Kidney (tissue), 13 donors: ENCODE measurements at regions not wholly inside any gene's neighbourhood (a gene's known extent, or its start where the extent isn't known, plus 50 kb on each side); places are given as distances from the start of the nearest gene placed in this dataset.

Source experiments
- DNase-seq, 5 donors: peaks; one replicate each; pipeline ENCODE4 v3.0.0-alpha.2; 2013 to 2020
- FAIRE-seq: peaks from 2 replicates; lab custom pipeline; 2012; peaks lifted over from hg19 to GRCh38; lab: Jason Lieb, UNC
- H3K27ac ChIP-seq, 2 donors: one replicate each; pipeline ENCODE4 v1.7.0; 2013; ENCODE audit warnings: low read depth in 2 of 2, low read length in 2 of 2, inconsistent platforms in 1 of 2
- H3K27me3 ChIP-seq: one replicate; pipeline ENCODE4 v1.7.1; 2013; ENCODE audit warnings: low read length, inconsistent platforms; ENCODE audit not compliant: control insufficient read depth, insufficient read depth
- H3K36me3 ChIP-seq, 3 donors: one replicate each; pipeline versions ENCODE4 v1.7.0 to v1.7.1; 2013; ENCODE audit warnings: low read length in 3 of 3, control low read depth in 1 of 3, inconsistent platforms in 1 of 3; ENCODE audit not compliant: insufficient read depth in 3 of 3, control insufficient read depth in 2 of 3
- H3K4me1 ChIP-seq, 3 donors: one replicate each; pipeline versions ENCODE4 v1.7.0 to v1.7.1; 2013; ENCODE audit warnings: low read length in 3 of 3, inconsistent platforms in 1 of 3, low read depth in 1 of 3; ENCODE audit not compliant: control insufficient read depth in 2 of 3, insufficient read depth in 2 of 3
- H3K4me3 ChIP-seq, 3 donors: one replicate each; pipeline versions ENCODE4 v1.7.0 to v1.8.1; 2013; ENCODE audit warnings: low read length in 3 of 3, control low read depth in 1 of 3, inconsistent platforms in 1 of 3
- H3K9ac ChIP-seq, 3 donors: one replicate each; pipeline versions ENCODE4 v1.7.0 to v1.7.1; 2013; ENCODE audit warnings: low read length in 3 of 3, control low read depth in 1 of 3, inconsistent platforms in 1 of 3
- H3K9me3 ChIP-seq, 3 donors: one replicate each; pipeline versions ENCODE4 v1.7.0 to v1.7.1; 2013; ENCODE audit warnings: low read length in 3 of 3, control low read depth in 1 of 3, inconsistent platforms in 1 of 3; ENCODE audit not compliant: control insufficient read depth in 2 of 3, insufficient read depth in 1 of 3
- CTCF ChIP-seq: IDR thresholded peaks from 3 replicates; pipeline ENCODE4 v1.5.1; 2012; ENCODE audit warnings: mild to moderate bottlenecking, moderate library complexity, borderline replicate concordance; ENCODE audit not compliant: insufficient read depth; ENCODE audit errors: extremely low read depth
- intact Hi-C: fragments of 100-400 bp; cut with DNase I; formaldehyde crosslinking; loops from one replicate; pipeline ENCODE4 v1.11.1; 2022
- donor health status: control.
- donor health status: control.
- donor health status: control.
- donor health status: control.
- donor health status: control.
- donor health status: DM: yes; HTN: yes; CAD: no.
- donor health status: Normal renal cell carcinoma (clear cell type).

GRCh38 chr11:37468344-37468743, 870.3 kb upstream of the RAG2 start:
- no peak overlapping the region for H3K9ac ChIP-seq
- no peaks in the 10 kb centered on the region for H3K9me3 ChIP-seq
- H3K4me3 ChIP-seq, result no peak overlapping the region
- H3K36me3 ChIP-seq, result no peaks in the 10 kb centered on the region
- intact Hi-C loops, result no loop called here
- DNase-seq, result no peak
- H3K27me3 ChIP-seq, result no peaks in the 10 kb centered on the region
- FAIRE-seq, result no peak
- H3K27ac ChIP-seq, result no peak overlapping the region
- no peaks in the 10 kb centered on the region for H3K4me1 ChIP-seq
- TF ChIP-seq CTCF, result no peak

- FAIRE-seq (no peak), DNase-seq (no peak)
- H3K27ac ChIP-seq, result no peak overlapping the region
- no peaks in the 10 kb centered on the region for H3K36me3 ChIP-seq
- H3K4me1 ChIP-seq, result no peaks in the 10 kb centered on the region
- no peak overlapping the region for H3K4me3 ChIP-seq
- intact Hi-C loops, result no loop called here
- no peak for TF ChIP-seq CTCF
- no peaks in the 10 kb centered on the region for H3K27me3 ChIP-seq
- H3K9ac ChIP-seq, result no peak overlapping the region
- H3K9me3 ChIP-seq, result no peaks in the 10 kb centered on the region
These were observed 867.2 kb upstream of the RAG2 start for GRCh38 chr11:37465221-37465620.

- H3K9me3 ChIP-seq, result no peaks in the 10 kb centered on the region
- no peaks in the 10 kb centered on the region for H3K4me1 ChIP-seq
- H3K4me3 ChIP-seq, result no peak overlapping the region
- H3K27ac ChIP-seq, result no peak overlapping the region
- TF ChIP-seq CTCF, result no peak
- H3K27me3 ChIP-seq, result no peaks in the 10 kb centered on the region
- intact Hi-C loops, result no loop called here
- DNase-seq (no peak), FAIRE-seq (no peak)
- no peak overlapping the region for H3K9ac ChIP-seq
- no peaks in the 10 kb centered on the region for H3K36me3 ChIP-seq
These were observed 861.4 kb upstream of the RAG2 start for GRCh38 chr11:37459456-37459855.

- no peak for FAIRE-seq
These were observed 858.7 kb upstream of the RAG2 start for GRCh38 chr11:37456746-37457145.

More at GRCh38 chr11:37456746-37457145, 858.7 kb upstream of the RAG2 start:
- no peaks in the 10 kb centered on the region for H3K9me3 ChIP-seq
- H3K36me3 ChIP-seq, result no peaks in the 10 kb centered on the region
- H3K9ac ChIP-seq, result no peak overlapping the region
- TF ChIP-seq CTCF, result no peak
- no peaks in the 10 kb centered on the region for H3K27me3 ChIP-seq
- no peak overlapping the region for H3K27ac ChIP-seq
- intact Hi-C loops, result no loop called here
- peaks cover 0 to 3% (median 0%) of the 10 kb centered on the region in 3 donors for H3K4me1 ChIP-seq
- DNase-seq, result no peak
- no peak overlapping the region for H3K4me3 ChIP-seq
